NOMO-1 (cell line): ENCODE measurements at regions not wholly inside any gene's neighbourhood (a gene's known extent, or its start where the extent isn't known, plus 50 kb on each side); places are given as distances from the start of the nearest gene placed in this dataset.

Source experiments
- DNase-seq, 2 experiments: peaks; one replicate each; lab custom pipeline; 2025; ENCODE audit not compliant: unreplicated experiment in 2 of 2; lab: John Stamatoyannopoulos, UW

DNA sequence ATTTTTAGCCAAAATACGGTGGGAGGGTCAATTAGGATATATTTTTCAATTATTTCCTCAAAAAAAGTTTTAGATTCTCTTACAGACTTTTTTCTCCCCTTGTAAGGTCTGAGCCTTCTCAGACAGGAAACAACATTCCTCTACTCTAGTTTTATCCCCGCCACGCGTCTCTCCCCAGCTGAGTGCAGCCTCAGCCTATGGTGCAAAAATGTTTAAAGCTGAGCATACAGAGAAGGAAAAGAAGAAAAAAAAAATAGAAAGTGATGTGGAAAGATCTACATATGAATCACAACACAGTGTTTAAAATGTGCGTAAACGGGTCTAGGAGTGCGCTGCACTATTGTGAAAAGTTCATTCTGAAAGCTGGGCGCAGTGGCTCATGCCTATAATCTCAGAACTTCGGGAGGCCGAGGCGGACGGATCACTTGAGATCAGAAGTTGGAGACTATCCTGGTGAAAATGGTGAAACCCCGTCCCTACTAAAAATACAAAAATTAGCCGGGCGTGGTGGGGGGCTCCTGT is 159.0 kb downstream of the TRIM27 start:
- DNase-seq = no peak

- DNase-seq = no peak
Observed at GRCh38 chr6:28765978-28766351, 157.8 kb downstream of the TRIM27 start.

GRCh38 chr6:28766426-28766825 is 157.4 kb downstream of the TRIM27 start:
- DNase-seq = no peak

- DNase-seq = no peak
Observed at GRCh38 chr6:28767133-28767532, 156.7 kb downstream of the TRIM27 start.

DNA sequence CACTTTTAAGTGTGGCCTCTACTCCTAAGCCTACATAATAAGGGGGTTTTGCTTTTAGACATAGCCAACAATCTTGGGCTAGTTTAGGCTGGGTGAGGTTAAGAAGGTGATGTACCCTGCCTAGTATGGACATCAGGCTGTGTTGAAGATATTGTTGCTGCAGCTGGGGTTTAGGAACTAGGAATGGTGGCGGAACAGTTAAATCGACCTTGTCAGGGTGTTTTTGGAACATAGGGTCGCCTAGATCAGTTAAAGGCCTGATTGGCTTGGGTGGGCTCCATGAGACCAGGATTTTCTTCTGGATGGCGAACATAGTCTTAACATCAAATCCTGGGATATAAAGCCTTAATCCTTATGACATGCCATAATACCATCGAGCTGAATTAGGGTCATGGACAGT is 156.1 kb downstream of the TRIM27 start:
- DNase-seq = no peak

GRCh38 chr6:28768187-28768913 is 155.4 kb downstream of the TRIM27 start:
- no peak for DNase-seq

DNA sequence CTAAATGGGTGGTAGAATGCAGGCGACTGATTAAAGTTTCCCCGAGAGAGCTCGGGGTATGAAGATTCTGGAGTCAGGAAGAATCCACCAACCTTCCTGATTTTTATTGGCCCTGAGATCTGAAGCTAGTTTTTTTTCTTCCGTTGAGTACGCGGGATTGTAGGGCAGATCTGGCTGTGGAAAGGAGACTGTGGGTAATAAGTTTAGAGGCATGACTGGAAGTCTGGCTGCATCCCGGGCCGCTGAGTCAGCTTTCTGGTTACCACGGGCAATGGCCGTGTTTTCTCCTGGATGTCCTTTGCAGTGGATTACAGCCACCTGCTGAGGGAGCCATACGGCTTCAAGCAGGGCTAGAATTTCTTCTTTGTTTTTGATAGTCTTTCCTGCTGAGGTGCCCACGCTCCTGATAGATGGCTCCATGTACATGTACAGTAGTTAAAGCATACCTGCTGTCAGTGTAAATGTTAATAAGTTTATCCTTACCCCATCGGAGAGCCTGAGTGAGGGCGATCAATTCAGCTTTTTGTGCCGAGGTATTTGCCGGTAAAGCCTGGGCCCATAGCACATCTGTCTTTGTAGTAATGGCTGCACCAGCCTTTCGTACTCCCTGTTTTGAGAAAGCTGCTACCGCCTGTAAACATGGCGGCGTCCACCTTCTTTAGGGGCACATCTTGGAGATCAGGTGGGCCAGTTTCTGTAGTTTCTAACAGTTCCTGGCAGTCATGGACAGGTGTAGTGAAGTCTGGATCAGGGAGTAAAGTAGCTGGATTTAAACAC is 154.0 kb downstream of the TRIM27 start:
- no peak for DNase-seq

DNA sequence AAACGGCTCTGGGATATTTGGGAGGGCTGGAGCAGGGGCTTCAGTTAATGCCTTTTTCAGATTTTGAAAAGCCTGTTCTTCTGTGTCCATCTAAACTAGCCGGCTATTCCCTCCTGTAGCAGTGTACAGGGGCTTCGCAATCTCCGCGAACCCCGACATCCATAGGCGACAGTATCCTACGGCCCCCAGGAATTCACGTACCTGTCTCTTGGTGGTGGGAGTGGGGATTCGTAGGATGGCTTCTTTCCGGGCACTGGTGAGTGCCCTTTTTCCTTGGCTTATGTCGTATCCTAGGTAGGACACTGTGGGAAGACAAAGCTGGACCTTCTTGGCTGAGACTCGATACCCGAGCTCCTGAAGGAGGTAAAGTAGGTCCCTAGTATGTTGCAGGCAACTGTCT is 153.1 kb downstream of the TRIM27 start:
- DNase-seq = no peak

DNA sequence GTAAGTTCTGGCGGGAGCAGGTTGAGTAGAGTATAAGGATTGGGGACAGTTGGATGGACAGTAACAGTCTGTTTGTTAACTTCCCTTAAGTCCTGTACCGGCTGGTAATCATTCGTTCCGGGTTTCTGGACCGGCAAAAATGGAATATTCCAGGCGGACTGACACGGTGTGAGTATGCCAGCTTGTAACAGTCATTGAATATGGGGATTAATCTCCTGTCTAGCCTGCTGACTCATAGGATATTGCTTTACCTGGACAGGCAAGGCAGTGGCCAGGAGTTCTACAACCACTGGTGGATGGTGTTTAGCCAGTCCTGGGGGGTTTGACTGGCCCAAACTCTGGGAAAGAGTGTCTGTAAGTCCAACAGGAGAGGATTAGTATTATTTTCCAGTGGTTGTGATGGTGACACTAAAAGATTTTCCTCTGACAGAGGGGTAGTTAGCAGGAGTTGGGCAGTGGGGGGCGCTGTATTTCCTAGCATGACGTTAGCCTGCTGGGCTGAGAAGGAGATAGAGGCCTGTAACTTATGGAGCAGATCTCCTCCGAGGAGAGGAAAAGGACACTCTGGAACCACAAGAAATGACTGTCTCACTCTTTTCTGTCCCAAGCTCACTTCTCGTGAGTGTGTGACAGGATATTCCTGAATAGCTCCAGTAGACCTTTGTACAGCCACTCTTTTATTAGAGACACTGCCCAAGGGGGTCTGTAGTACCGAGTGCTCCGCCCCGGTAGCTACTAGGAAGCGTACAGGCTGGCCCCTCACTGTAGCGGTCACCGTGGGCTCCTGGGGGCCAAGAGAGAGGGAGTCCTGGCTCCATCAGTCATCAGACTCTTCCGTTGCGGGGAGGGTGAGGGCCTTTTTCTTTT is 152.2 kb downstream of the TRIM27 start:
- DNase-seq = no peak

- DNase-seq = no peak
Observed at GRCh38 chr6:28772480-28773381, 151.1 kb downstream of the TRIM27 start.

DNA sequence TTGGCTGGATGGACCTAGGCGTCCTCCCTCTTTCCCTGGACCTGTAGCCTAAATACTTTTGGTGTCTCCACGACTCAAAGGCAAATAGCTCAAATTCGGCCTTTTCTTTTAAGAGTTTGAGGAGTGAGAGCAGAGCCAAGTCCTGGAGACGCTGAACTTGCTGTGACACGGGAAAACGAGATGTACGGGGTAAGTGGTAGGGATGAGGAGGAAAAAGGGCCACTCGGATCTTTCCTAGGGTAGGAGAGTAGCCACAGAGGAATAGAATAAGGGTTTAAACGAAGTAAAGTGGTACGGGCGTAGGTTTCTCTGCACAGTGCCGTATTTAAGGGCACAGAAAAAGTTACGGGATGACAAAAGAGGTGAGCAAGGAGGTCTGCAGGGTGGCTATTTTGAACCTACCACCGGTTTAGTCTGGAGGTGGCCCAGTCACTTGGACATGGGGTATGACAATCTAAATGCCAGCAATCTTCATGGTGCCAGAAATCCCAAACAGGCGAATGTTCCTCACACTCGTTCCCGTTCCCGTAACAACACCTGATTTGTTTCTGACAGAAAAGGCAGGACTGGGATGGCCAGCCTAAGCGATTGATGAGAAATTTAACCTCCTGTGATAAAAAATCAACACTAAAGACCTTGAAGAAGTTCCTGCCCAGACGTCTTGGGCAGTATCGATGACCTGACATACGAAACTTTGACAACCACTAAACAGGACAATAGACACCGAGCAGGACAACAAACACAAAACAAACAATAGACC is 149.3 kb downstream of the TRIM27 start:
- no peak for DNase-seq

DNA sequence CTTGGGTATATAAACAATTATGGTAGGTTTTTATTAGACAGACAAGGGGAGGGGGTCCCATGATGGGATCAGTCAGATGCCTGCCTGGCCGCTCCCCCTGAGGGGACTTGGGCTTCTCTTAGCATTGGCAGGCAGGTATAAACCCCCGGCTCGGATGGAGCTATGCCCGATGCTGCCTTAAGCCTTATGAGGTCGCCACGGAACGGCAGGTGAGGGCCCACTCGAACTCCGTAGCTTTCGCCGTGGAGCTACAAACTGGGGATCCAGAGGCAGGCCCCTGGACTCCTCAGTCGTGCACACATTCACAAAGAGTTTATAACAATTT is 148.8 kb downstream of the TRIM27 start:
- DNase-seq = no peak

DNA sequence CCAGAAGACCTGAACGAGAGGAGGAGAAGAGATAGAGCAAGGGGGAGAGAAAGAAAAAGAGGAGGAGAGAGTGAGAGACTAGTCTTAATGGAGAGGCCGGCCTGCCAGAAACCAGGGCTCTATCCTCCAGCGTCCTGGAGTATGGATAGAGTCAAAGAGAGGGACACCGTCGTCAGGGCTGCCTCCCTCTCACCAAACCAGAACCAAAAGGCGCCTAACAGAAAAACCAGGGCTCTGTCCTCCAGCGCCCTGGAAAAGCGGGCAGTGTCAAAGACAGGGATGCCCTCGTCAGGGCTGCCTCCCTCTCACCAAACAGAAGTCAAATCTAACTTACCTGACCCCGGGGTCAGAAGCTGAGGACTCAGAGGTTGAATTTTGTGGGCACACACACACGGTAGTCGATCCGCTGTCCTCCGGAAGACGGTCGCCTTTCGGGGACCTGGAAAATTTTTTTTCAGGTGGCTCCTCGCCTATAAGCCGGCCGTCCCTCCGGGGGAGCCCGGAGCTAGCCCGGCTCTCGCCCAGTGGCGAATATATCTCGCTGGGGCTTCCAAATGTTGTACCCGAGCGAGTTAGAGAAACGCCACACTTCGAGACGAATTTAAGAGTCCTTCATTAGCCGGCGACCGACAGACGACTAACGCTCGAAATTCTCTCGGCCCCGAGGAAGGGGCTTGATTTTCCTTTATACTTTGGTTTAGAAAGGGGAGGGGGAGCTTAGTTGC is 148.2 kb downstream of the TRIM27 start:
- DNase-seq = no peak

DNA sequence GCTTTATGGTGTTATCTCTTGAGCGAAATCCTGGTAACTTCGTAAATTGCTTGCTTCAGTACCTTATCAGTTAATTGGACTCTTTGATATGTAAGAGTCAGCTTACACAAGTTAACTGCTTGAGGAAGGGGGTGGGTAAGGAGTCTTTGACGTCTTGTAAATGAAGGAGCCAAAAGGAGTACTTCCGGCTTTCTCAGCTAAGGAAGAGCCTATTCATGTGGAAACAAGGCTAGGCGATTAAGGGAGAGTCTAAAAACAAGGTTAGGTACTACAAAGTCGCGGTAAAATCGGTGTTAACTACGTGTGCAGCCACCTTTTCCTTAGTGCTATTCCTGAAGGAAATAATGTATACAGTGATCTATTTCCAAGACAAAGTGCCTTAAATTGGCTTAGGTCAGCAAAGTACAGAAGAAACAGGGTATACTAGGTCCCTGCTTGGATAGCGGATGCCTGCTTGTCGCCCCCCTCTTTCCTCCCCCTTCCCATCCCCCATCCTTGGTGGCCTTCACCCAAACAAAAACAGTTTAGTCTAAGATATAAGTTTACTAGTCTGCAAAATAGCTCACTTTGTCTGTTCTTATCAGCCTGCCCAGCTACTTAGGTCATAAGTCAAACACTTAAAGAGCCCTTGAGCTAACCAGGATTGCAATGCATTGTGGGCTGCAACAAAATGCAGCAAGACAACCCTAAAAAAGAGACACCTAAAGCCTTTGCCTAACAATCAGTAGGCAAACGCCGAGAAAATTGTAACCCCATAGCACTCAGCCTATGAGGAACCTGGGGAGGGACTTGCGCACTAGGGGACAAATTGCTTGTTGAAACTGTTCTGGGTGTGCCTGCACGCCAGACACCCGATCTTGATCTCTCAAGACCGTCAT is 147.3 kb downstream of the TRIM27 start:
- no peak for DNase-seq

DNA sequence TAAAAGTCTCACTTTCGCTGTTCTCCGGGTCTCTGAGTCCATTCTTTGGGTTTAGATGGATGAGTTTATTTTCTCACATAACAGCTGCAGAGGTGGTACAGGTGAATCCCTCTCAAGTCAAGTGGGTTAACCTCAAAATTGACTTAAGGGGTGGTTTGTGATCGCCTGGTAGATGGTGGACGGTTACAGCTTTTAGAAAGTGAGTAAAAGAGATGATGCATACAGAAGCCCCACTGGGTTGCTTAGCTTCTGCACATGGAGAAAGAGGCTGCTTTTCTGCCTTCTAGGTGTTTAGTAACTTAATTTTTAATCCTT is 146.7 kb downstream of the TRIM27 start:
- no peak for DNase-seq

GRCh38 chr6:28782113-28782673 is 141.6 kb downstream of the TRIM27 start:
- no peak for DNase-seq

GRCh38 chr6:28785962-28786679 is 137.7 kb downstream of the TRIM27 start:
- no peak for DNase-seq
